B cell (primary cell): ENCODE measurements at regions not wholly inside any gene's neighbourhood (a gene's known extent, or its start where the extent isn't known, plus 50 kb on each side); places are given as distances from the start of the nearest gene placed in this dataset.

Source experiments
- ATAC-seq: fragments of 200-7000 bp; cut with Tn5 transposase; one replicate; pipeline ENCODE4 v1.10.0; 2021; ENCODE audit warnings: low read depth, mild to moderate bottlenecking, moderate number of reproducible peaks, moderate library complexity
- CTCF ChIA-PET: fragments of 350-600 bp; sonication (Branson Sonifier 250); formaldehyde crosslinking; loops from one replicate; lab custom pipeline; 2021; ENCODE audit warnings: antibody characterized with exemption, inconsistent platforms; lab: Charles Lee
- POLR2A ChIA-PET: fragments of 350-600 bp; sonication (Branson Sonifier 250); formaldehyde crosslinking; loops from one replicate; lab custom pipeline; 2021; ENCODE audit warnings: antibody characterized with exemption; lab: Charles Lee
- DNase-seq: peaks from one replicate; pipeline ENCODE4 v3.0.0; 2013
- H2AFZ ChIP-seq: 2 replicates; pipeline ENCODE4 v1.6.1; 2012; ENCODE audit warnings: mild to moderate bottlenecking, low read depth, low read length; ENCODE audit not compliant: insufficient read depth, poor library complexity, severe bottlenecking
- H3K27ac ChIP-seq, 2 donors: 1 replicate in 1 of 2; 2 replicates in 1 of 2; pipeline ENCODE4 v1.5.1; 2012 to 2013; ENCODE audit warnings: low read length in 2 of 2, mild to moderate bottlenecking in 2 of 2, moderate library complexity in 1 of 2
- H3K27me3 ChIP-seq, 4 experiments: fragments of 200-600 bp in 1 of 4; sonication (generic) in 1 of 4; replicated peaks in 1 of 4; 1 replicate in 2 of 4; 2 replicates in 2 of 4; pipeline versions ENCODE4 v1.6.1 to v1.7.0; 2013 to 2016; ENCODE audit warnings: low read length in 3 of 4, mild to moderate bottlenecking in 2 of 4, mixed read lengths in 1 of 4, moderate library complexity in 1 of 4; ENCODE audit not compliant: insufficient read depth in 4 of 4, control insufficient read depth in 3 of 4; ENCODE audit errors: control extremely low read depth in 1 of 4
- H3K36me3 ChIP-seq, 2 experiments: replicated peaks in 1 of 2; 1 replicate in 1 of 2; 2 replicates in 1 of 2; pipeline versions ENCODE4 v1.6.1 to v1.7.1; 2013; ENCODE audit warnings: low read length in 1 of 2; ENCODE audit not compliant: insufficient read depth in 2 of 2, control insufficient read depth in 1 of 2; ENCODE audit errors: control extremely low read depth in 1 of 2, extremely low read depth in 1 of 2
- H3K4me1 ChIP-seq, 2 donors: fragments of 200-600 bp in 1 of 2; sonication (generic) in 1 of 2; 1 replicate in 1 of 2; 2 replicates in 1 of 2; pipeline versions ENCODE4 v1.5.1 to v1.6.1; 2013 to 2017; ENCODE audit warnings: low read length in 2 of 2; ENCODE audit not compliant: control insufficient read depth in 2 of 2, insufficient read depth in 2 of 2
- H3K4me2 ChIP-seq: replicated peaks from 2 replicates; pipeline ENCODE3; 2012; ENCODE audit warnings: mild to moderate bottlenecking, low read depth, low read length; ENCODE audit not compliant: poor library complexity, severe bottlenecking
- H3K4me3 ChIP-seq, 5 experiments: fragments of 200-600 bp in 1 of 5; sonication (generic) in 1 of 5; 1 replicate in 3 of 5; 2 replicates in 2 of 5; pipeline versions ENCODE4 v1.5.1 to v1.7.0; 2011 to 2016; ENCODE audit warnings: low read length in 4 of 5, mild to moderate bottlenecking in 4 of 5, low read depth in 2 of 5, control low read depth in 1 of 5, moderate library complexity in 1 of 5; ENCODE audit not compliant: insufficient read depth in 1 of 5; ENCODE audit errors: control extremely low read depth in 1 of 5, extremely low read depth in 1 of 5
- H3K79me2 ChIP-seq: fragments of 200-600 bp; sonication (generic); one replicate; pipeline ENCODE4 v1.6.0; 2016; ENCODE audit warnings: low read length; ENCODE audit not compliant: control insufficient read depth, insufficient read depth
- H3K9ac ChIP-seq: fragments of 200-600 bp; sonication (generic); 2 replicates; pipeline ENCODE4 v1.6.1; 2017; ENCODE audit warnings: mild to moderate bottlenecking, low read length, moderate library complexity
- H3K9me3 ChIP-seq, 3 donors: one replicate each; pipeline versions ENCODE4 v1.6.1 to v1.7.1; 2013; ENCODE audit warnings: low read length in 2 of 3; ENCODE audit not compliant: control insufficient read depth in 2 of 3, insufficient read depth in 1 of 3; ENCODE audit errors: control extremely low read depth in 1 of 3
- H4K20me1 ChIP-seq: 2 replicates; pipeline ENCODE4 v1.6.0; 2012; ENCODE audit warnings: mild to moderate bottlenecking, low read length; ENCODE audit not compliant: insufficient read depth, control insufficient read depth, poor library complexity, severe bottlenecking
- H3K27ac Mint-ChIP-seq: one replicate; pipeline ENCODE4 v1.8.0; 2021; ENCODE audit warnings: mixed read lengths
- H3K27me3 Mint-ChIP-seq: one replicate; pipeline ENCODE4 v1.8.0; 2021; ENCODE audit warnings: mixed read lengths
- H3K4me1 Mint-ChIP-seq: one replicate; pipeline ENCODE4 v1.8.0; 2021; ENCODE audit warnings: mixed read lengths
- H3K4me3 Mint-ChIP-seq: one replicate; pipeline ENCODE4 v1.8.0; 2021; ENCODE audit warnings: mixed read lengths
- H3K9me3 Mint-ChIP-seq: one replicate; pipeline ENCODE4 v1.8.0; 2022; ENCODE audit warnings: mixed read lengths; ENCODE audit not compliant: insufficient read depth
- CTCF ChIP-seq: fragments of 200-600 bp; IDR thresholded peaks from one replicate; pipeline ENCODE4 v1.8.0; 2022; ENCODE audit warnings: antibody characterized with exemption, mild to moderate bottlenecking
- EZH2 ChIP-seq: IDR thresholded peaks from 2 replicates; pipeline ENCODE4 v1.6.1; 2012; ENCODE audit warnings: borderline replicate concordance, low read depth, mild to moderate bottlenecking, moderate library complexity, low read length; ENCODE audit not compliant: insufficient read depth, poor library complexity, severe bottlenecking
- WGBS: methylation state at CpG from one replicate; pipeline ENCODE4 v1.1.5; 2013; ENCODE audit warnings: missing lambda C conversion rate; ENCODE audit not compliant: insufficient coverage; 5-methylcytosine and 5-hydroxymethylcytosine counted together
- intact Hi-C: fragments of 100-400 bp; cut with micrococcal nuclease; formaldehyde crosslinking; loops from one replicate; pipeline ENCODE4 v1.10.0; 2022

- Histone ChIP-seq H3K27ac (no peak overlapping the region), H3K79me2 (no peaks in the 10 kb centered on the region), H3K27me3 (peaks cover 0 to 3% (median 0%) of the 10 kb centered on the region in 4 experiments), H3K4me1 (no peaks in the 10 kb centered on the region), H3K4me3 (no peak overlapping the region), H3K9ac (no peak overlapping the region), H3K36me3 (no peaks in the 10 kb centered on the region), H3K9me3 (no peaks in the 10 kb centered on the region), H3K4me2 (no peak overlapping the region), H2AFZ (no peak overlapping the region), H4K20me1 (no peaks in the 10 kb centered on the region)
- H3K4me3 Mint-ChIP-seq = no peak overlapping the region
- intact Hi-C loops = no loop called here
- 89% methylated on average over 5 of the region's 8 CpGs for WGBS
- no peaks in the 10 kb centered on the region for H3K4me1 Mint-ChIP-seq
- no peak overlapping the region for H3K27ac Mint-ChIP-seq
- no peak for ATAC-seq
- no peak for DNase-seq
- POLR2A ChIA-PET = no interaction called here
- CTCF ChIA-PET = no interaction called here
- no peaks in the 10 kb centered on the region for H3K9me3 Mint-ChIP-seq
- no peaks in the 10 kb centered on the region for H3K27me3 Mint-ChIP-seq
- TF ChIP-seq EZH2 (no peak), CTCF (no peak)
These were observed 98.8 kb downstream of the CTAGE1 start for GRCh38 chr18:22318745-22319407.

- POLR2A ChIA-PET = no interaction called here
- no peak overlapping the region for H3K4me2 ChIP-seq
These were observed 103.3 kb downstream of the CTAGE1 start for GRCh38 chr18:22314420-22314819.

More at GRCh38 chr18:22314420-22314819, 103.3 kb downstream of the CTAGE1 start:
- intact Hi-C loops = no loop called here
- Histone ChIP-seq H3K27me3 (no peaks in the 10 kb centered on the region), H2AFZ (no peak overlapping the region), H3K36me3 (no peaks in the 10 kb centered on the region), H3K27ac (no peak overlapping the region), H3K4me3 (no peak overlapping the region), H3K9me3 (no peaks in the 10 kb centered on the region), H3K79me2 (no peaks in the 10 kb centered on the region), H3K4me1 (no peaks in the 10 kb centered on the region), H4K20me1 (no peaks in the 10 kb centered on the region), H3K9ac (no peak overlapping the region)
- WGBS = 96% methylated on average over 3 of the region's 3 CpGs
- TF ChIP-seq EZH2 (no peak), CTCF (no peak)
- no peaks in the 10 kb centered on the region for H3K4me1 Mint-ChIP-seq
- ATAC-seq (no peak), DNase-seq (no peak)
- CTCF ChIA-PET = no interaction called here
- no peak overlapping the region for H3K27ac Mint-ChIP-seq
- H3K4me3 Mint-ChIP-seq = no peak overlapping the region
- no peaks in the 10 kb centered on the region for H3K27me3 Mint-ChIP-seq
- H3K9me3 Mint-ChIP-seq = no peaks in the 10 kb centered on the region
